Astrocyte of the spinal cord (primary cell): ENCODE measurements at regions not wholly inside any gene's neighbourhood (a gene's known extent, or its start where the extent isn't known, plus 50 kb on each side); places are given as distances from the start of the nearest gene placed in this dataset.
"Not testable (repeated sequence)": the region's sequence is repeated elsewhere in the genome, so short reads cannot be mapped to it uniquely, and the experiment has no call there.

Source experiments
- DNase-seq: peaks from one replicate; pipeline ENCODE4 v3.0.0; 2011; ENCODE audit warnings: low read depth, low spot score
- H3K4me3 ChIP-seq: 2 replicates; pipeline ENCODE4 v1.5.1; 2011; ENCODE audit warnings: low read depth, mild to moderate bottlenecking, low read length, moderate library complexity
- in situ Hi-C: cut with HindIII; loops from 2 replicates; pipeline ENCODE4 v1.10.0; 2017; ENCODE audit warnings: low sequenced_read_pairs
- TF ChIP-seq, protein P1 (sequence below): IDR thresholded peaks from 2 replicates; pipeline ENCODE4 v1.5.1; 2012; ENCODE audit warnings: low read depth, mild to moderate bottlenecking, low read length, inconsistent platforms

DNA sequence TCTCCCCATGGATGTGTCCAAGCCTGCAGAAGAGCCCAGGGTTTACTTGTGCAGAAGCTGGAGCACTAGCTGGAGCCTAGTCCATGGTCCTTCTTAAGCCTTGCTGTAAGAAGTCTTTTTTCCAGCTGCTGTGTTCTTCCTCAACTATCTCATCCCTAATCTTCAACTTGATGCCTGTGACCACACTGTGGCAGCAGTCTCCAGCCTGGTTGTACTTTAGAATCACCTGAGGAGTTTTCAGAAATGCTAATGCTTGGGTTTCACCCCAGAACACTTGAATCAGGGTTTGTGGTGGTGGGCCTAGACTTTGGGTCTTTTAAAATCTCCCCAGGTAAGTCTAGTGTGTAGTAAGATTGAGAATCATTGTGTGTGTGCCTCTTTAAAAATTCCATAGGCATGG is 173.6 kb downstream of the ADCYAP1 start:
- no peak for DNase-seq
- TF ChIP-seq, protein P1, sequence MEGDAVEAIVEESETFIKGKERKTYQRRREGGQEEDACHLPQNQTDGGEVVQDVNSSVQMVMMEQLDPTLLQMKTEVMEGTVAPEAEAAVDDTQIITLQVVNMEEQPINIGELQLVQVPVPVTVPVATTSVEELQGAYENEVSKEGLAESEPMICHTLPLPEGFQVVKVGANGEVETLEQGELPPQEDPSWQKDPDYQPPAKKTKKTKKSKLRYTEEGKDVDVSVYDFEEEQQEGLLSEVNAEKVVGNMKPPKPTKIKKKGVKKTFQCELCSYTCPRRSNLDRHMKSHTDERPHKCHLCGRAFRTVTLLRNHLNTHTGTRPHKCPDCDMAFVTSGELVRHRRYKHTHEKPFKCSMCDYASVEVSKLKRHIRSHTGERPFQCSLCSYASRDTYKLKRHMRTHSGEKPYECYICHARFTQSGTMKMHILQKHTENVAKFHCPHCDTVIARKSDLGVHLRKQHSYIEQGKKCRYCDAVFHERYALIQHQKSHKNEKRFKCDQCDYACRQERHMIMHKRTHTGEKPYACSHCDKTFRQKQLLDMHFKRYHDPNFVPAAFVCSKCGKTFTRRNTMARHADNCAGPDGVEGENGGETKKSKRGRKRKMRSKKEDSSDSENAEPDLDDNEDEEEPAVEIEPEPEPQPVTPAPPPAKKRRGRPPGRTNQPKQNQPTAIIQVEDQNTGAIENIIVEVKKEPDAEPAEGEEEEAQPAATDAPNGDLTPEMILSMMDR, result no peak
- in situ Hi-C loops, result no loop called here
- no peak overlapping the region for H3K4me3 ChIP-seq

DNA sequence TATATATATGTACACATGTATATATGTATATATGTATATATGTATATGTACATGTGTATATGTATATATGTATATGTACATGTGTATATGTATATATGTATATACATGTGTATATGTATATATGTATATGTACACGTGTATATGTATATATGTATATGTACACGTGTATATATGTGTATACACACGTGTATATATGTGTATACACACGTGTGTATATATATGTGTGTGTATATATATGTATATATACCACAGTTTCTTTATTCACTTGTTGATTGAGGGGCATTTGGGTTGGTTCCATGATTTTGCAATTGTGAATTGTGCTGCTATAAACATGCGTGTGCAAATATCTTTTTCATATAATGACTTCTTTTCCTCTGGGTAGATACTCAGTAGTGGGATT is 179.0 kb downstream of the ADCYAP1 start:
- in situ Hi-C loops, H3K4me3 ChIP-seq, DNase-seq: not testable (repeated sequence)

DNA sequence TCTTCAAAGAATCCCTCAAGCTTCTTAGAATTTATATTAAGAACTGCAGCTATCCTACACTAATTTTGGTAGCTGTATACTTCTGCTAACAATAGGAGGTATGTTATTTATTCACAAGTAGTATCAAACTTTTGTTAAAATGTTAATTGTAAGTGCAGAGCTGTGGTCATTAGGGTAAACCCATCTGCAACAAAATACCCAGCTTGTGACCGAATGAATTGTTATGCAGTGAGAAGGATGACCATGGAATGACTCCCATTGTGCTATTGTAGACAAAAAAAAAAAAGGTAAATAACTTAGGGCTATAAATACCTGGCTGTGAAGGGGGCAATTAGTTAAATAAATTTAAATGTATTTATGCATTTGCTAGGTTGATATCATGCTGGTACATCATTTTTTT is 186.1 kb downstream of the ADCYAP1 start:
- TF ChIP-seq, protein P1, result no peak
- H3K4me3 ChIP-seq, result no peak overlapping the region
- DNase-seq, result no peak
- in situ Hi-C loops, result no loop called here

DNA sequence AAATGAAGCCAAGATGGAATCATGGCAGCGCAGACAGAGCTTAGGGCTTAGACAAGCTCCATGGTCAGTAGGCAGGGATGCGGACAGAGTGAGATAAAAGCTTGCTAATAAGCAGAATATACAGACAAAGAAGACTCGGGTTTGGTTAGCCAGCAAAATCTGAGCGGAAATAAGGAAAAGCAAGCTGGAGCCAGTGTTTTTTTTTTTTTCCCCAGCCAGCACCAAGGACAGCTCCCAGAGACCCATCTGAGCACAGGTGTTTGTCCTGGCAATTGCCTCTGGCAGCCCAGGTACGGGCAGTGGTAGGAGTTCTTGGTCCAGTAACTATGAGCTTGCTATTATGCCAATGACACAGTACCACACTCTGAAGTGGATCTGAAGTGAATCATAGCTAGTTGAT is 187.6 kb downstream of the ADCYAP1 start:
- H3K4me3 ChIP-seq, result no peak overlapping the region
- in situ Hi-C loops, result no loop called here
- DNase-seq, result no peak
- TF ChIP-seq, protein P1, result no peak

DNA sequence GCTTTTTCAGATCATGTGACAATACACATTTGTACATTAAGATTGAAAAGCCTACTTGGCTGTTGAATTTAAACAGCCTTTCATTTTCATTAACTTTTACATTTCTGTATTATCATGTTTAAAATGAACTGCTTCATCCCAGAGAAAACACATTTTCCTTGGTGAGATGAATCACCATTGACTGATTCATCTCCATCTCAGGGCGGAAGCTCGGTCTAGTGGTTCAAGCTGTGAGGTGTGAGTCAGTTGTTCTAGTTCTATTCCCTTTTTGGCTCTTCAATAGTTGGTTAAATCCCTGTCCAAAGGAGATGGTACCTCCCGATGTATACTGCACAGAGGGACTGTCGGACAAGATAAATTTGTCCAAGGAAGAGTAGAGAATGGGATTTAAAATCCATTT is 189.7 kb downstream of the ADCYAP1 start:
- H3K4me3 ChIP-seq, result no peak overlapping the region
- TF ChIP-seq, protein P1, result no peak
- in situ Hi-C loops, result no loop called here
- peak; percentile 86 for DNase-seq

DNA sequence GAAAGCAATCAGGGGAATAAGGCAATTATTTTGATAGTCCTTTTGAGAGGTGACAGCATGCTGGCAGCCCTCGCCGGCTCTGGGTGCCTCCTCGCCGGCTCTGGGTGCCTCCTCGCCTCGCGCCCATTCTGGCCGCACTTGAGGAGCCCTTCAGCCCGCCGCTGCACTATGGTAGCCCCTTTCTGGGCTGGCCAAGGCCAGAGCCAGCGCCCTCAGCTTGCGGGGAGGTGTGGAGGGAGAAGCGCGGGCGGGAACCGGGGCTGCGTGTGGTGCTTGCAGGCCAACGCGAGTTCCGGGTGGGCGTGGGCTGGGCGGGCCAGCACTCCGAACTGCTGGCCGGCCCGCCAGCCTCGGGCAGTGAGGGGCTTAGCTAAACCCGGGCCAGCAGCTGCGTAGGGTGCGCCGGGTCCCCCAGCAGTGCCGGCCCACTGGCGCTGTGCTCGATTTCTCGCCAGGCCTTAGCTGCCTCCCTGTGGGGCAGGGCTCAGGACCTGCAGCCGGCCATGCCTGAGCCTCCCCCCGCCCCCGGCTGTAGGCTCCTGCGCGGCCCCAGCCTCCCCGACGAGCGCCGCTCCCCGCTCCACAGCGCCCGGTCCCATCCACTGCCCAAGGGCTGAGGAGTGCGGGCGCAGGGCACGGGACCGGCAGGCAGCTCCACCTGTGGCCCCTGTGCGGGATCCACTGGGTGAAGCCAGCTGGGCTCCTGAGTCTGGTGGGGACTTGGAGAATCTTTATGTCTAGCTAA is 193.5 kb downstream of the ADCYAP1 start:
- H3K4me3 ChIP-seq, in situ Hi-C loops, DNase-seq: not testable (repeated sequence)

DNA sequence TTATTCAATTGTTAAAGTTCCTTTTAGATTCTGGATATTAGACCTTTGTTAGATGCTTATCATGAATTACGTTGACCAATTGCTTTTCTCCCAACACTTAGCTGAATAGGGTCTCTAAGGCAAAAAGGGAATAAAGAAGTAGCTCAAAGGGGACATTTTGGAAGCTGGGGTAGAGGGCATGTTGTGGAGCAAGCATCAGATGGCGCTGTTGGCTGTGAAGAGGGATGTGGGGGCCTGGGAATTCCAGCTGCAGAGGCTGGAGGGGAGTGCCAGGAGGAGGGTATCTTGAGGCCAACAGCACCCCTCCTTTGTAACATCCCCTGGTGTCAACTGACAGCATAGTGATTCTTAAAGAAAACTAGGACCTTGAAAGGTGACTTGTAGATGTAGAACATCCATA is 198.2 kb downstream of the ADCYAP1 start:
- TF ChIP-seq, protein P1, result no peak
- H3K4me3 ChIP-seq, result no peak overlapping the region
- no peak for DNase-seq
- in situ Hi-C loops, result no loop called here

DNA sequence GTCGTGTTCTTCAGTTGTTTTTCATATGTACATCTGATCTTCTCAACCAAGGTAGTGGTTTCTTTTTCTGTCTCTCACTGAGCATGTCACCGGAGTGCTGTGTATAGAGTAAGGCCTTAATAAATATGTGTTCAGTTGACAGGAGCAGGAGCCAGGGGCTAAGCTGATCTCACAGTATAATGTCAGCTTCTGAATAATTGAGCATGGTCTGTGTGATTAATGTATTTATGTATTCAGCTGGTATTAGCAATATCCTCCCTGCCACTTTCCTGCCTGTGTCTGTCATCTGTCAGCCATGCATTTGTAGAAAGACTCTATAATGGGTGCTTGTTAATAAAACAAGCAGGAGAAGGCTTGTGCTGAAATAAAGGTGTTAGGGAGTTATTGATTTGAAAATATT is 198.9 kb downstream of the ADCYAP1 start:
- in situ Hi-C loops, result no loop called here
- TF ChIP-seq, protein P1, result no peak
- no peak overlapping the region for H3K4me3 ChIP-seq
- DNase-seq, result no peak
